Progenitor cell of endocrine pancreas (in vitro differentiated cells): ENCODE measurements at regions not wholly inside any gene's neighbourhood (a gene's known extent, or its start where the extent isn't known, plus 50 kb on each side); places are given as distances from the start of the nearest gene placed in this dataset.

Source experiments
- DNase-seq: peaks from one replicate; pipeline ENCODE4 v3.0.0; 2021; ENCODE audit warnings: low spot score; ENCODE audit not compliant: unreplicated experiment
- H3K27ac Mint-ChIP-seq: 2 replicates; pipeline ENCODE4 v1.8.0; 2021; ENCODE audit warnings: mild to moderate bottlenecking, moderate library complexity, mixed read lengths
- H3K27me3 Mint-ChIP-seq: 2 replicates; pipeline ENCODE4 v1.8.0; 2021; ENCODE audit warnings: mixed read lengths
- H3K36me3 Mint-ChIP-seq: 2 replicates; pipeline ENCODE4 v1.8.0; 2022; ENCODE audit warnings: mixed read lengths; ENCODE audit not compliant: insufficient read depth
- H3K4me1 Mint-ChIP-seq: 2 replicates; pipeline ENCODE4 v1.8.0; 2021; ENCODE audit warnings: low read depth, mixed read lengths
- H3K4me3 Mint-ChIP-seq: 2 replicates; pipeline ENCODE4 v1.8.0; 2021; ENCODE audit warnings: low read depth, mild to moderate bottlenecking, moderate library complexity, mixed read lengths
- H3K9me3 Mint-ChIP-seq: 2 replicates; pipeline ENCODE4 v1.8.0; 2021; ENCODE audit warnings: low read depth, mixed read lengths
- TF ChIP-seq, protein P1 (sequence below): fragments of 200-600 bp; sonication (generic); IDR thresholded peaks from one replicate; pipeline ENCODE4 v1.5.0; 2021; ENCODE audit warnings: antibody characterized with exemption, mild to moderate bottlenecking; ENCODE audit not compliant: unreplicated experiment

GRCh38 chr17:34484193-34484733, 95.1 kb upstream of the TMEM132E start:
- Mint-ChIP-seq H3K27me3 (peaks cover 37% of the 10 kb centered on the region), H3K4me3 (no peak overlapping the region), H3K27ac (no peak overlapping the region), H3K4me1 (no peaks in the 10 kb centered on the region), H3K36me3 (no peaks in the 10 kb centered on the region), H3K9me3 (no peaks in the 10 kb centered on the region)
- DNase-seq = no peak
- TF ChIP-seq, protein P1, sequence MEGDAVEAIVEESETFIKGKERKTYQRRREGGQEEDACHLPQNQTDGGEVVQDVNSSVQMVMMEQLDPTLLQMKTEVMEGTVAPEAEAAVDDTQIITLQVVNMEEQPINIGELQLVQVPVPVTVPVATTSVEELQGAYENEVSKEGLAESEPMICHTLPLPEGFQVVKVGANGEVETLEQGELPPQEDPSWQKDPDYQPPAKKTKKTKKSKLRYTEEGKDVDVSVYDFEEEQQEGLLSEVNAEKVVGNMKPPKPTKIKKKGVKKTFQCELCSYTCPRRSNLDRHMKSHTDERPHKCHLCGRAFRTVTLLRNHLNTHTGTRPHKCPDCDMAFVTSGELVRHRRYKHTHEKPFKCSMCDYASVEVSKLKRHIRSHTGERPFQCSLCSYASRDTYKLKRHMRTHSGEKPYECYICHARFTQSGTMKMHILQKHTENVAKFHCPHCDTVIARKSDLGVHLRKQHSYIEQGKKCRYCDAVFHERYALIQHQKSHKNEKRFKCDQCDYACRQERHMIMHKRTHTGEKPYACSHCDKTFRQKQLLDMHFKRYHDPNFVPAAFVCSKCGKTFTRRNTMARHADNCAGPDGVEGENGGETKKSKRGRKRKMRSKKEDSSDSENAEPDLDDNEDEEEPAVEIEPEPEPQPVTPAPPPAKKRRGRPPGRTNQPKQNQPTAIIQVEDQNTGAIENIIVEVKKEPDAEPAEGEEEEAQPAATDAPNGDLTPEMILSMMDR = no peak

DNA sequence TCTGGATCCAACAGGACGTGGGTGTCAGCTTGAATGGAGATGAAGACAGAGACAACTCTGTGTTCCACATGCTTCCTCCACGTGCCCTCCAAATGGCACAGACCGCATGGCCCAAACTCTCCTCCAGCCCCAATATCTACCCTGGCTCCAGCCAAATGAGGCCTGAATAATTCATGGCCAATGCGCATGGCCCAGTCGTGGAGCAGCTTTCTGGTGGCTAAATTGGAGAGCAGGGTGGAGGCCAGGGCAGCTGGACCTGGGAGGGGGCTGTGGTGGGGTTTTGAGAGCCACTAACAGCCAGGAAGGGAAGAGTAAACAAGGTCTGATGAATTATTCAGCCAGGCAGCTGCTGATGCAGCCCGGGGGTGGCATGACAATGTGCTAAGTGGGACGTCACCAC, 96.7 kb upstream of the TMEM132E start:
- no peak overlapping the region for H3K4me3 Mint-ChIP-seq
- TF ChIP-seq, protein P1 = no peak
- peaks cover 26% of the 10 kb centered on the region for H3K27me3 Mint-ChIP-seq
- DNase-seq = no peak
- H3K36me3 Mint-ChIP-seq = no peaks in the 10 kb centered on the region
- no peaks in the 10 kb centered on the region for H3K4me1 Mint-ChIP-seq
- no peaks in the 10 kb centered on the region for H3K9me3 Mint-ChIP-seq
- no peak overlapping the region for H3K27ac Mint-ChIP-seq

- no peaks in the 10 kb centered on the region for H3K36me3 Mint-ChIP-seq
- H3K27me3 Mint-ChIP-seq = peaks cover 16% of the 10 kb centered on the region
- no peak overlapping the region for H3K27ac Mint-ChIP-seq
- no peak for DNase-seq
- TF ChIP-seq, protein P1 = no peak
- H3K9me3 Mint-ChIP-seq = no peaks in the 10 kb centered on the region
- H3K4me3 Mint-ChIP-seq = no peak overlapping the region
- H3K4me1 Mint-ChIP-seq = no peaks in the 10 kb centered on the region
These were observed 97.6 kb upstream of the TMEM132E start for GRCh38 chr17:34481779-34482178.

GRCh38 chr17:34479371-34479770, 100.0 kb upstream of the TMEM132E start:
- DNase-seq = no peak
- TF ChIP-seq, protein P1 = no peak
- Mint-ChIP-seq H3K27me3 (peaks cover 6% of the 10 kb centered on the region), H3K36me3 (no peaks in the 10 kb centered on the region), H3K4me1 (no peaks in the 10 kb centered on the region), H3K4me3 (no peak overlapping the region), H3K9me3 (no peaks in the 10 kb centered on the region), H3K27ac (no peak overlapping the region)

DNA sequence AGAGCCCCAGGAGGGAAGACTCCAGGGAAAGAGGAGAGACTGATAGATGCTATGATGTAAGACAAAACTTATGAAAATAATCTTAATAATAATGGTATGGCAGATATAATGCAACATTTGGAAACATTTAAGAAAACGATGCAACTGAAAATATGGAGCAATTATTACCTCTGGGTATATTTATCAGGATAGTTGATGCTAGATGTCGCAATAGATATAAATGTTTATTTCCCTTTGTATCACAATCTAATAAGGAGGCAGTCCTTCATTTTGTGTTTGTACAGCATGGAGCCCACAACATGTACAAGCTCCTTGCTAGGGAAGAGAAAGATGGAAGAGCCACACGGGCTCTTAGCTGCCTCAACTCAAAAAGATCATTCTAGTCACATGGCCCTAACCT, 101.1 kb upstream of the TMEM132E start:
- DNase-seq = no peak
- Mint-ChIP-seq H3K4me3 (no peak overlapping the region), H3K27ac (no peak overlapping the region), H3K9me3 (no peaks in the 10 kb centered on the region), H3K27me3 (peaks cover 6% of the 10 kb centered on the region), H3K4me1 (no peaks in the 10 kb centered on the region), H3K36me3 (no peaks in the 10 kb centered on the region)
- TF ChIP-seq, protein P1 = no peak
